Adrenal gland (tissue), 5 donors: ENCODE measurements at regions not wholly inside any gene's neighbourhood (a gene's known extent, or its start where the extent isn't known, plus 50 kb on each side); places are given as distances from the start of the nearest gene placed in this dataset.

Experiments used
- POLR2A ChIP-seq, 2 donors: fragments of 450-650 bp; IDR thresholded peaks; one replicate each; pipeline ENCODE4 v1.6.1; 2017; ENCODE audit warnings: antibody characterized with exemption in 2 of 2, mild to moderate bottlenecking in 2 of 2, moderate library complexity in 1 of 2
- TF ChIP-seq, protein P1 (sequence below), 6 experiments: fragments of 450-650 bp in 4 of 6; fragments of 200-600 bp in 2 of 6; sonication (generic) in 1 of 6; IDR thresholded peaks; 1 replicate in 5 of 6; 2 replicates in 1 of 6; pipeline versions ENCODE4 v1.5.1 to v1.8.0; 2016 to 2021; ENCODE audit warnings: antibody characterized with exemption in 6 of 6, mild to moderate bottlenecking in 2 of 6, moderate library complexity in 1 of 6
- donor health status: DM: no; HTN: no; CAD: no.

DNA sequence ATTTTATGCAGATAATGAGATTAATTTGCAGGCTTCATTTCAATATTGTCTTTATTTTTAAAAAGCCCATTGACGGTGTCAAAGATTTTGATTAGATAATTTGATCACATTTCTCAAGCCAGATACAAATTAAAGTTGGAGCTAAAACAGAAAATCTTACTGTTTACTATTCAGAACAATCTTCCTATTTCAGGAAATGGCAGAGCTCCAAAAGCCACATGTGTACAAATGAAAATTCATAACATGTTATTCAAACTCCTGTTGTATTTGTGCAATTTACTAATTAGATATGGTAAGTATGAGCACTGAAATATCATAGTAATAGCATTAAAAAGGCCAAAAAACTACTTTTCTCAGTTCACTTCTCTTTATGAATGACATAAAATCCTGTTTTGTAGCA is 682.9 kb downstream of the KCNJ3 start:
- TF ChIP-seq, protein P1, sequence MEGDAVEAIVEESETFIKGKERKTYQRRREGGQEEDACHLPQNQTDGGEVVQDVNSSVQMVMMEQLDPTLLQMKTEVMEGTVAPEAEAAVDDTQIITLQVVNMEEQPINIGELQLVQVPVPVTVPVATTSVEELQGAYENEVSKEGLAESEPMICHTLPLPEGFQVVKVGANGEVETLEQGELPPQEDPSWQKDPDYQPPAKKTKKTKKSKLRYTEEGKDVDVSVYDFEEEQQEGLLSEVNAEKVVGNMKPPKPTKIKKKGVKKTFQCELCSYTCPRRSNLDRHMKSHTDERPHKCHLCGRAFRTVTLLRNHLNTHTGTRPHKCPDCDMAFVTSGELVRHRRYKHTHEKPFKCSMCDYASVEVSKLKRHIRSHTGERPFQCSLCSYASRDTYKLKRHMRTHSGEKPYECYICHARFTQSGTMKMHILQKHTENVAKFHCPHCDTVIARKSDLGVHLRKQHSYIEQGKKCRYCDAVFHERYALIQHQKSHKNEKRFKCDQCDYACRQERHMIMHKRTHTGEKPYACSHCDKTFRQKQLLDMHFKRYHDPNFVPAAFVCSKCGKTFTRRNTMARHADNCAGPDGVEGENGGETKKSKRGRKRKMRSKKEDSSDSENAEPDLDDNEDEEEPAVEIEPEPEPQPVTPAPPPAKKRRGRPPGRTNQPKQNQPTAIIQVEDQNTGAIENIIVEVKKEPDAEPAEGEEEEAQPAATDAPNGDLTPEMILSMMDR (IDR thresholded peaks at IDR 0.05) = no peak
- no peak for TF ChIP-seq POLR2A (IDR thresholded peaks at IDR 0.05)
